Kidney epithelial cell (primary cell): ENCODE measurements at regions not wholly inside any gene's neighbourhood (a gene's known extent, or its start where the extent isn't known, plus 50 kb on each side); places are given as distances from the start of the nearest gene placed in this dataset.

Experiments used
- DNase-seq: peaks from one replicate; pipeline ENCODE4 v3.0.0-alpha.2; 2010; ENCODE audit warnings: low read depth
- H3K27me3 ChIP-seq: 2 replicates; pipeline ENCODE4 v1.6.0; 2011; ENCODE audit warnings: low read length; ENCODE audit not compliant: control insufficient read depth, insufficient read depth
- H3K36me3 ChIP-seq: 2 replicates; pipeline ENCODE4 v1.5.1; 2011; ENCODE audit warnings: low read length; ENCODE audit not compliant: control insufficient read depth, insufficient read depth
- H3K4me3 ChIP-seq: 2 replicates; pipeline ENCODE4 v1.5.1; 2011; ENCODE audit warnings: low read depth, mild to moderate bottlenecking, control low read depth, low read length
- TF ChIP-seq, protein P1 (sequence below): IDR thresholded peaks from 2 replicates; pipeline ENCODE4 v1.5.1; 2011; ENCODE audit warnings: mild to moderate bottlenecking, moderate library complexity, low read length, control low read depth, inconsistent platforms; ENCODE audit not compliant: insufficient read depth, poor library complexity, severe bottlenecking

DNA sequence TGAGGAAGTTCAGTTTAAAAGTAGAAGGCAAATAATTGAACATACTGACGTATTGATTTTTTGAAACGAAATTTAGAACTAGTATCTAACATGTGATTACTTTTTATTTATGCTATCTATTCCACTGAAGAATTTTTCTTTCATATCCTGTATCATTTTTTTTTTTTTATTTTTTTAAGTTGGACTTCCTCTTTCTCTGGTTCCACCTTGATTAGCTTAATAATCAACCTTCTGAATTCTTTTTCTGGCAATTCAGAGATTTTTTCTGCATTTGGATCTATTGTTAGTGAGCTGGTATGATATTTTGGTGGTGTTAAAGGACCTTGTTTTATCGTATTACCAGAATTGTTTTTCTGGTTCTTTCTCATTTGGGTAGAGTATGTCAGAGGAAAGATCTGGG is 411.2 kb downstream of the SOX11 start:
- Histone ChIP-seq H3K27me3 (no peaks in the 10 kb centered on the region), H3K36me3 (no peaks in the 10 kb centered on the region), H3K4me3 (no peak overlapping the region)
- DNase-seq: no peak
- TF ChIP-seq, protein P1, sequence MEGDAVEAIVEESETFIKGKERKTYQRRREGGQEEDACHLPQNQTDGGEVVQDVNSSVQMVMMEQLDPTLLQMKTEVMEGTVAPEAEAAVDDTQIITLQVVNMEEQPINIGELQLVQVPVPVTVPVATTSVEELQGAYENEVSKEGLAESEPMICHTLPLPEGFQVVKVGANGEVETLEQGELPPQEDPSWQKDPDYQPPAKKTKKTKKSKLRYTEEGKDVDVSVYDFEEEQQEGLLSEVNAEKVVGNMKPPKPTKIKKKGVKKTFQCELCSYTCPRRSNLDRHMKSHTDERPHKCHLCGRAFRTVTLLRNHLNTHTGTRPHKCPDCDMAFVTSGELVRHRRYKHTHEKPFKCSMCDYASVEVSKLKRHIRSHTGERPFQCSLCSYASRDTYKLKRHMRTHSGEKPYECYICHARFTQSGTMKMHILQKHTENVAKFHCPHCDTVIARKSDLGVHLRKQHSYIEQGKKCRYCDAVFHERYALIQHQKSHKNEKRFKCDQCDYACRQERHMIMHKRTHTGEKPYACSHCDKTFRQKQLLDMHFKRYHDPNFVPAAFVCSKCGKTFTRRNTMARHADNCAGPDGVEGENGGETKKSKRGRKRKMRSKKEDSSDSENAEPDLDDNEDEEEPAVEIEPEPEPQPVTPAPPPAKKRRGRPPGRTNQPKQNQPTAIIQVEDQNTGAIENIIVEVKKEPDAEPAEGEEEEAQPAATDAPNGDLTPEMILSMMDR: no peak

DNA sequence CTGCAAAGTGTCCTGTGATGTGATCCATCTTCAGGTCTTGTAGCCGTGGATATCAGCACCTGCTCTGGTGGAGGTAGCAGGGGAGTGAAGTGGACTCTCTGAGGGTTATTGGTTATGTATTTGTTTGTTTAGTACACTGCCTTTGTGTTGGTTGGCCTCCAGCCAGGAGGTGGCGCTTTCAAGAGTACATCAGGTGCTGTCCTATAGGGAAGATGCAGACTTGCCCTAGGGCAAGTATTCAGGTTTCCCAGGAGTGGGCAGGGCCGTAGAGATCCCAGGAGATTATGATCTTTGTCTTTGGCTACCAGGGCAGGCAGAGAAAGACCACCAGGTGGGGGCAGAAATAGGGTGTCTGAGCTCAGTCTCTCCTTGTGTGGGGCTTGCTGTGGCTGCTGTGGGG is 411.8 kb downstream of the SOX11 start:
- TF ChIP-seq, protein P1: no peak
- Histone ChIP-seq H3K4me3 (no peak overlapping the region), H3K36me3 (no peaks in the 10 kb centered on the region), H3K27me3 (no peaks in the 10 kb centered on the region)
- DNase-seq: no peak

DNA sequence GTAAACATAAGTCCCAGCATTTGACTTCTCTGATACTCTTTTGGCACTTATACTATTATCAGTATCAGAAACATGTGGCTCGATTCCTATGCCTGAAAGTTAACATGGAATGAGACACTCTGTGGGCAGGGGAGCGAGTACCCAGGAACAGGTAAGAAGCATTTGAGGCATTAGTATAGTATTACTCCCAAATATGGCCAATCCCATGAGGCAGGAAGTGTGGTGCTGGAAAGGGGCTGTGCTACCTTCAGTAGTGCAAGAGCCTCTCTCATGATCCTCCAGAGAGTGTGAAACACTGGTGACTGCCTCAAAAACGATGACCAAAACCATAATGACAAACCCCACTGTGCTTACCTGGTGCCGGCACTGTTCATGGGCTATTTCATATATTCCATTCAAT is 415.1 kb downstream of the SOX11 start:
- DNase-seq: no peak
- TF ChIP-seq, protein P1: no peak

DNA sequence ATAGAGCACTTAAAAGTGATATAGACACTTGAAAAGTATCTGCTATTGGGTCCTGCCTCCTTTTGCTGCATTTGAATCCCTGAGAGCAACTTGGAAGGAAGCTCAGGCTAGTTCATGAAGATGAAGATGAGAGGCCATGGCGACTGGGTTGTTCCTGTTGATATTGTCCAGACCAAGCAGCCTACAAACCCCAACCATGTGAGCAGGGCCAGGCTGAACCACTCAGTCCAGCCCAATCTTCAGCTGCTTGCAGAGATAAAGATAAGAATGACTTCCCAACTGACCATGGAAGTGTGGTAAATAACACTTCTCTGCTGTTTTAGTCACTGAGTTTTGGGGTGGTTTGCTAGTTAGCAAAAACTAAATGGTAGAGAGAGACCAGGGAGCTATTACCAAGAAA is 417.6 kb downstream of the SOX11 start:
- TF ChIP-seq, protein P1: no peak
- no peaks in the 10 kb centered on the region for H3K27me3 ChIP-seq
- DNase-seq: no peak
- H3K36me3 ChIP-seq: no peaks in the 10 kb centered on the region
- H3K4me3 ChIP-seq: no peak overlapping the region

More for the DNA sequence above, 415.1 kb downstream of the SOX11 start:
- H3K36me3 ChIP-seq: no peaks in the 10 kb centered on the region
- H3K27me3 ChIP-seq: no peaks in the 10 kb centered on the region
- H3K4me3 ChIP-seq: no peak overlapping the region

DNA sequence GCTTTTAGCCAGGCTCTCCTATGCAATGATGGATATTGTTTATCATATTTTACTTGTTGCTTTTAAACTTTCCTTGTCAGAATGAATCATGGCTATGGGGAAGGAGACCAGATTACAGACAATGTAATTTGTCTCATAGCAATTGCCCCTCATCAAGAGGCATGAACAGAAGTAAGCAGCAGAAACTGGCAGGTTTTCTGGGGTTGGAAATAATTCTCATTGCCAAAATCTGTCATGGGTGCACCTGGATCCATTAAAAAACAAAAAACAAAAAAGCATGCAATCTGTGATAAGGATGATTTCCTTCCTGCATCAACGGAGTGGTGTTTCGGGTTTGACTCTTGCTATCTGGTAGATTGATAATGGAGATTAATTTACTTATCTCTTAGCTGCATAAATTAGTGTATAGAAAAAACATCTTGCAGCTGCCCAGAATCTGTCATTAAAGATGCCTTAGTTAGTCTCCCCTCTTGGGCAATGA is 419.6 kb downstream of the SOX11 start:
- no peak overlapping the region for H3K4me3 ChIP-seq
- no peak for DNase-seq
- H3K36me3 ChIP-seq: no peaks in the 10 kb centered on the region
- TF ChIP-seq, protein P1: no peak
- no peaks in the 10 kb centered on the region for H3K27me3 ChIP-seq

DNA sequence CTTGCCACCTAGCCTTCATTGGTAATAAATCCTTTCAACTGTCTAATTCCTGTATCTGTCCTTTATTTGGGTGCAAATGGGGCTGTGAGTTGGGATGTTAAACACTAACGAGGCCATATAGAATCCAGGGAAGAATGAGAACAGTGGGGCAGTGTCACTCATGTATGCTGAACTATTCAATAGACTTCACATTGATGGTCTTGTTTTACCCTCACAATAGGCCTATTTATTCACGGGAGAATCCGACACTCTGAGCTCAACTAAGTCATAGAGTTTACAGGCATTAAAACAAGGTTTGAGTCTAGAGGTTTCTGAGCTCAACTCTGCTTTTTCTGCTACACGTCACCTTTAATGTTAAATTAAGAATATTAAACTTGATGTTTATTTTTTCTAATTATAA is 421.6 kb downstream of the SOX11 start:
- TF ChIP-seq, protein P1: no peak
- Histone ChIP-seq H3K36me3 (no peaks in the 10 kb centered on the region), H3K27me3 (no peaks in the 10 kb centered on the region), H3K4me3 (no peak overlapping the region)
- DNase-seq: no peak
